NOMO-1 treated with dmso at 0.1 percent for 144 hours (cell line): ENCODE measurements at regions not wholly inside any gene's neighbourhood (a gene's known extent, or its start where the extent isn't known, plus 50 kb on each side); places are given as distances from the start of the nearest gene placed in this dataset.
A peak's percentile ranks its signal among the peaks of the same experiment; 100 is the strongest.

ENCODE experiments used
- DNase-seq: peaks from one replicate; lab custom pipeline; 2025; ENCODE audit not compliant: unreplicated experiment; lab: John Stamatoyannopoulos, UW

DNA sequence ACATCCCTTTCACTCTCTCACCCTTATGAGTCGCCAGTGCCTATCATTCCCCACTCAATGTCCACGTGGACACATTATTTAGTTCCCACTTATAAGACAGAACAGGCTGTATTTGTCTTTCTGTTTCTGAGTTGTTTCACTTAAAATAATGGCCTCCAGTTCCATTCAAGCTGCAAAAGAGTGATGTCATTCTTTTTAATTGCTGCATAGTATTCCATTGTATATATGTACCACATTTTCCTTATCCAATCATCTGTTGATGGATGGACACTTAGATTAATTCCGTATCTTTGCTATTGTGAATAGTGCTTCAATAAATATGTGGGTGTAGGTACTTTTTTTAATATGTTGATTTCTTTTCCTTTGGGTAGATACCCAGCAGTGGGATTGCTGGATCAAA lies 79.1 kb downstream of the ZNF365 start:
- no peak for DNase-seq

DNA sequence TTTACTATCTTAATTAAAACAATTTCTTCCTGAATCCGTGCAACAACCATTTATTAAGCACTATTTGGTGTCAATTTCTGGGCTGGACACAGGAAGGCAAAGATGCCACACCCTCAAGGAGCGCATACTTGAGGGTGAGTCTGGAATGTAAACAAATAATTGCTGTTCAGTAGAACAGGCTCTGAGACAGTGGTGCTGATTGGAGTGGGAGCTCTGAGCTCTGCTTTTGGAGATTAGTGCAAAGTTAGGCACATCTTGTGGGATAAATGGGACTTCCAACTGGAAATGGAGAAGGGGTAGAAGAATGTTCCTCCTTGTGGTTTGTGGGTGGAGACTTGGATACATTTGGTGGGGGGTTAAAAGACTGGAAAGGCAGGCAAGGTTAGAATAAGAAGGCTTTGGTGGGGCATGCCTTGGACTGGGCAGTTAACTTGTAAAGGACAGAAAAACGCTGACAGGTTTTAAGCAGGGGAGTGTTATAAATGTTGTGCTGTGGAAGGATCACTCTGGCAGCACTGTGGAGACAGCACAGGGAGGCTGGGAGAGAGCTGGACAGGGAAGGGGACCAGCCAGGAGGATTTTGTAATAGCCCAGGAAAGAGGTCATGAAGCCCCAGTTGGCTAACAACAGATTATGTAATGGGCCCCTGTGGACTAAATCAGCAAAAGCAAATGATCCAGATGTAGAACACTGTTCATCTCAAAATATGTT lies 80.7 kb downstream of the ZNF365 start:
- no peak for DNase-seq

DNA sequence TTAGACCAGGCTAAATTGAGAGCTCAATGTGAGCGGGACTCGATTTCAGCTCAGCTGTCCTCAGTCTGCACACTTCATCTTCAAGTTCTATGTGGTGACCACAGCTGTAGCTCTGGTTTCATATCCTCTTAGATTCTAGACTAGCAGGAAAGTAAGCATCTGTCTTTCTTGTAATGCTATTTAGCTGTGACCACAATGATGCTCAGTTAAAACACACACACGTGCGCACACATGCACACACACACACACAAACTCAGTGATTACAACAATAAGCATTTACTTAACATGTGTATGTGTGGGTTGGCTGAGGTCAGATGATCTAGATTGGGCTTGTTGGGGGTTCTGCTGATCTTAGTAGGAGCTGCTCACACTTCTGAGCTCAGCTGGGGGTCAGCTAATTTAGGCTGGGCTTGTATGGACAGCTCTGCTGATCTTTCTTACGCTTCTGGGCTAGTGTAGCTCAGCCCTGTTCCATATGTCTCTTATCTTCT lies 82.5 kb downstream of the ZNF365 start:
- DNase-seq: peak; percentile 39

GRCh38 chr10:62457196-62457595 lies 83.0 kb downstream of the ZNF365 start:
- no peak for DNase-seq

DNA sequence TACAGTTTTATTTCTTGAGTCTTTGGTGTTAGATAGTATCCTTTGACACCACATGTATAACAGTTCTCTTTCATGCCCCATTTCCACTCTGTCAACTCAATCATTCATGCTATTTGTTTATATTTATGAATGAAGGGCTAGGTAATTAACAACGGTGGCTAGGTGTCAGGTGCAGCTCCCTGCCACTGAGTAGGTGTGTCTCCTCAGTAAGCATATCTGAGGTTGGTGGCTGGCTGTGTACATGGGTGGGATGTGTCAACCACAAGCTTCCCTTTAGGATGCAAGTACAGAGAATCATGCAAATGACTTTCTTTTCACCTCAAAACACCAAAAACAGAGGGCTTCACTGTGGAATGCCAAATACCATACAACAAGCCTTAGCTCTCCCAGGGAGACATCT lies 83.4 kb downstream of the ZNF365 start:
- no peak for DNase-seq

GRCh38 chr10:62459072-62459471 lies 84.9 kb downstream of the ZNF365 start:
- no peak for DNase-seq

- DNase-seq: no peak
Observed at GRCh38 chr10:62459500-62459899, 85.3 kb downstream of the ZNF365 start.

DNA sequence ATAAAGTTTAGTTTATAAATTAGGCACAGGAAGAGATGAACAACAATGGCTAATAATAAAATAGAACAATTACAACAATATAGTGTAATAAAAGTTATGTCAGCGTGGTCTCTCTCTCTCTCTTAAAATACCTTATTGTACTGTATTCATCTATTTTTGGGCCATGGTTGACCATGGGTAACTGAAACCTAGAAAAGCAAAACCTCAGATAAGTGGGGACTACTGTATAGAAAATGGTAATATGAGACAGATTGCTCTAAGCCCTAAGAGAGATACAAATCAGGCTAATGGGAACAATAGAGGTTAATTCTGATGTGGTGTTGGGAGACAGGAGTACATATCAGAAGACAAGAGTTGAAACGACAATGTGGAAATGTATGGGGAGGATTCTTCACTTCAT lies 86.2 kb downstream of the ZNF365 start:
- DNase-seq: no peak

DNA sequence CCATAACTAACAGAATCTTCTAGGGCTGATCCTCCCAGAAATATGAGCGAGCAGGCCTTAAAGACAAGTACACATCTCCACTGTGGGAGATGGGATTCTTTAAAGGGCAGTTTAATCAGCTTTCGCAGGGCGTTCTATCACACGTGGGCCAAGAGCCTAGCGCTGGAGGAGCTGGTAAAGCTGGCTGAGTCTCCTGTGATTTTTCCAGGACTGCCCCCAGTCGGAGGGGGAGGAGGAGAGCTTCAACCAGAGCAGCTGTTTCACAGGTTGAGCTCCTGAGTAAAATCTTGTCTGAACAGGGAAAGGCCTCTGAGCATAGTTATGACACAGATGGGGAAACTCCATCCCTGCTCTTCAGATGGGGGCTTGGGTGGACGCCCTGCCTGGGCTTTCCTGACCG lies 87.0 kb downstream of the ZNF365 start:
- DNase-seq: no peak

- no peak for DNase-seq
Observed at GRCh38 chr10:62462461-62462860, 88.3 kb downstream of the ZNF365 start.

DNA sequence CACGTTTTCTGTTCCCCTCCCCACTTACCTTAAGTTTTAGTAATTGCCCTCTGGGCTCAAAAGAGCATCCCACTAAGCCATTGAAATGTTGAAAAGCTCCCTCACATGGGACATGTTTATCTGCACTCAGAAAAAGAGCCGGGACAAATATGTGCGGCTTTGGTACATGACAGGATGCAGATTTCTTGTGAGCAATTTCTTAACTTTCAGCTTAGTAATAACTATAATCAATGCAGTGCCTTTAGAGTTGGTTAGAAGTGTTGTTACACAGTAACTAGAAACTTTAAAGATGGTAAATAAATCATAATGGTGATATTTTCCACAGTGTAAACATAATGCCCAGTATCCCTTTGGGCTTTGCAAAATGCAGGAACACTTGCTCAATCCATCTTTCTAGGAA lies 89.2 kb downstream of the ZNF365 start:
- no peak for DNase-seq

GRCh38 chr10:62464308-62464707 lies 90.1 kb downstream of the ZNF365 start:
- no peak for DNase-seq

DNA sequence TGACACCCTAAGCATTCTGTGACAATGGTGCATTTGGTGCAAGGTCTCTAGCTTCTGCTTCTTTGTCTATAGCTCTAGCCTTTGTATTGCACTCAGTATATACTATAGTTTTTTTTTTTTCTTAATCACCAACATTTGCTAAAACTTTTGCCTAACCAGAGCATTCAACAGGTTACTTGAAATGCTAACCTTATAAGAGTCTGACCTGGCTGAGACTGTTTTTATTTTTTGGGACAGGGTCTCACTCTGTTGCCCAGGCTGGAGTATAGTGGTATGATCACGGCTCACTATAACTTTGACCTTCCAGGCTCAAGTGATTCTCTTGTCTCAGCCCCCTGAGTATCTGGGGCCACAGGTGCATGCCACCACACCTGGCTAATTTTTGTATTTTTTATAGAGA lies 92.4 kb downstream of the ZNF365 start:
- no peak for DNase-seq

DNA sequence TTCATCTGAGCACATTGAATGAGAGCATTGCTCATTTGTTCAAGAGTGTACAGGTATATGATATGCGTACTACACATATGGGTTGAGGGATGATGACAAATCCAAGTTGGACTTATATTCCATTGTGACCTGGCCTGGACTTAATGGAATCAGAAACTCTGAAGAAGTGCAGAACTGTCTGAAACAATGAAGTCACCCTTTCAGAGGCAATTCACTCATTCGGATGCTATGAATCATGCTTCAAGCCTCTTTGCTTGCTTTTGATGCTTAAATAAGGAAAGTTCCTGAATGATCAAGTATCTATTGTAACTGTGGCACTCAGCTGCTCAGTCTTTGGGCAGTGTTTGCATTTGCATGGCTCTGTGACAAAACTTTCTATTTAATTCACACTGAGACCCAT lies 93.4 kb downstream of the ZNF365 start:
- DNase-seq: no peak

DNA sequence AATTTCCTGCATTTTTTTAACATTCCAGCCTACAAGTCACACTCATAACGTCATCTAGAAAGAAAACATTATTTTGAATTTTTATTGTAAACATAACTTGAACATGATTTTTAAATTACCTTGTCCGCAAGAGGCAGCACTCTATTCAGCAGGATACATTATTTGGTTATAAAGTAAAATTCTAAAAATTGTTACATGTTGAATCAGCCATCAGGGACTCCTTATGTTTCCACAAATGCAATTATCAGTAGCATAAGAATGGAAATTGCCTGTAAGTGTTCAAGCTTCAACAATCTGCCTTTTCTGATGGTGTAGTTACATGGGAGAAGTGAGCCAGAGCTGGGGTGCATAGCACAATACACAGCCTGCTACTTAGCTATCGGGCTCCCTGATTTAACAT lies 97.5 kb downstream of the ZNF365 start:
- DNase-seq: no peak

DNA sequence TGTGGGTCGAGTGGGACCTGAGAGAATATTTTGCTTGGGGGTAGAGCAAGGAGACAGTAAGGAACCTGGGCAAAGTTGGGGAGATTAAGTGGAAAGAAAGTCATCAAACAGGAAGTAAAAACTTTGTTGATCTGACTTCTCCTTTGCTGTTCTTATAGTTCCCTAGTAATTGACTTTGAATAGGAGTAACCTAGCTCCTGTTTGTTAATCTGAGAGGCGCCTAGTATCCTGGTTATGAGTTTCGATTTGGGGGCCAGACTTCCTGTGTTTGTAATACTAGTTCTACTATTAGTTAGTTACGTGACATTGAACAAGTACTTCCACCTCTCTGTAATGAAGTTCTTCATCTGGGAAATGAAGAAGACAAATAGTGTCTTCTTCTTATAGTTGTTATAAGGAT lies 99.1 kb downstream of the ZNF365 start:
- DNase-seq: no peak

DNA sequence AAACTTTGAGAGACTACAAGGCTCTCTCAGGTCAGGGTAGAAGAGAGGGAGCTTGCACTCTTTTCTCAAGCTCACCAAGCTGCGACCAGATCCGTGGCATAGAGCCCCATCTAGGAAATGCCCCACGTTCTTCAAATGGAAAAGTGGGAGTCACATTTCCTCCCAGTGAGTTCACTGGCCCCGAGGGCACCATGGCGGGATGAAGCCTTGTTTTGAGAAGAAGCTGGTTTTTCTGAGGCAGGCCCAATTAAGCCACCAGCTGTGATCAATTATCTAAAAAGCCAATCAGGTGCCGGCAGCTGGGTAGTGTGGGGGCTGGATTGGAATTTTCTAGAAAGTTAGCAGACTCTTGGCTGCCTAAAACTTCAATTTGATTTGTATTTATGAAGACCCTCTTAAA lies 101.4 kb downstream of the ZNF365 start:
- DNase-seq: no peak

GRCh38 chr10:62479523-62479922 lies 105.4 kb downstream of the ZNF365 start:
- DNase-seq: no peak

- no peak for DNase-seq
Observed at GRCh38 chr10:62480196-62480595, 106.0 kb downstream of the ZNF365 start.

GRCh38 chr10:62482581-62482980 lies 108.4 kb downstream of the ZNF365 start:
- DNase-seq: no peak

DNA sequence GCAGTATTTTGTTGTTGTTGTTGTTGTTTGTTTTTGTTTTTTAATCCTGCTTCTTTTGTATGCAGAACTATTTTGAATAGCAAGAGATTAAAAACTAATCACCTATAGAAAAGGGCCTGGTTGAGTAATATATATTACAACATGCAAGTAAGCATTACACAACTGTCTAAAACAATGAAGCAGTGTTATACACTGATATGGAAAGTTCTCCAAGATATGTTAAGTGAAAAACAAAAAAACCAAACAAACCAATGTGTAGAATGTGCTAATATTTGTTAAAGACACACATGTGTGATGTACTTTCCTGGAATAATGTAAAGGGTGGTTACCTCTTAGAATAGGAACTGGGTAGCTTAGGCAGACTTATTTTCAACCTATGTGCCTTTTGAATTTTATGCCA lies 117.4 kb downstream of the ZNF365 start:
- no peak for DNase-seq

DNA sequence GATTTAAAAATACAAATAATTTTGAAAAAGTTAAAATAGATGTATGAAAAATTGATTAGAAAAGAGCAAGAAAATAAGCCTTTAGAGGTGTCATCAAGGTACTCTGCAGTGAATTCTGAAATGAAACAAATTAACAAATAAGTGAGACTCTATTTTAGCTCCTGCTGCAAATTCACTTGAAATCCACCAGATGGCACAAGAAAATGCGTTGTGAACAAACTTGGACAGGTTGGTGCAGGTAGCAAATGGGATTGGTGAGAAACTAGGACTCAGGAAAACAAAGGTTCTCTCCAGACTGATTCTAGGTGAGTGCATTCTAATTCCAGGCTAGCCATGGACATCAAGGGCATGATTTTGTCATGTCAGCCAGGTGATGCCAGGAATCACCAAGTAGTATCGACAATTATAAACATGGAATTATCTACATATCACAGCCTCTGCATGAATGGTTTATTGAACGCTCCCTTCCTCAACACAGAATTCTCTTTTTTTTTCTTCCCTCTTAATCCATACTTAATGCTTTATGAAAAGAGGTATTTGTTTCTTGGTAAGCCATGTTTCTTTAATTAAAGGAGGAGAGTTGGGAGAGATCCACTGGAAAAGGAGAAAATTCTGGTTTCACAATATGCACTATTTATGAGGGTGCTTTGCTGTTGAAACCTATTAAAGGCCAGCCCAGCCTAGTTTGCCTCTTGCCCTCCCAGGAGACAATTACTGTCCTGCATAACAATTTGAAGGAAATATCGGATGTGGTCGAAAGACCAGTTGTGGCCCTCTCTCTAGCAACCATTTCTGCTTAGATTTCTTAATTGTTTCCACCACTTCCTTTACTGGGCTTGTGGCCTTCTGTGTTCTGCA lies 118.1 kb downstream of the ZNF365 start:
- peak; percentile 91 for DNase-seq

DNA sequence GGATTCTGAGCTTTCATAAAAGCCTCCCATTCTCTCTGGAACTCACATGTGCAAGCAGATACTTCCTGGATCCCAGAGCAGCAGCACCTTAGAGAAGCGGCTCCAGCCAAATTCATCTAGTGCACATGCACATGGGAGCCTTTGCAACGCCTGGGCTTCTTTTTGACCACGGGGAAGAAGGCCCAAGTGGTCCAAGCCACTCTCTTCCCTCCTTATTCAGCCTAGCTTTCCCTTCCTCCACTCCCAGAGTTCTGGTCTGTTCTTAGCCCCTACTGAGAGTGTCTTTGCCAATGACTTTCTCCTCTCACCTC lies 118.7 kb downstream of the ZNF365 start:
- DNase-seq: no peak
